ENCODE measurements at regions not wholly inside any gene's neighbourhood (a gene's known extent, or its start where the extent isn't known, plus 50 kb on each side); places are given as distances from the start of the nearest gene placed in this dataset.

DNA sequence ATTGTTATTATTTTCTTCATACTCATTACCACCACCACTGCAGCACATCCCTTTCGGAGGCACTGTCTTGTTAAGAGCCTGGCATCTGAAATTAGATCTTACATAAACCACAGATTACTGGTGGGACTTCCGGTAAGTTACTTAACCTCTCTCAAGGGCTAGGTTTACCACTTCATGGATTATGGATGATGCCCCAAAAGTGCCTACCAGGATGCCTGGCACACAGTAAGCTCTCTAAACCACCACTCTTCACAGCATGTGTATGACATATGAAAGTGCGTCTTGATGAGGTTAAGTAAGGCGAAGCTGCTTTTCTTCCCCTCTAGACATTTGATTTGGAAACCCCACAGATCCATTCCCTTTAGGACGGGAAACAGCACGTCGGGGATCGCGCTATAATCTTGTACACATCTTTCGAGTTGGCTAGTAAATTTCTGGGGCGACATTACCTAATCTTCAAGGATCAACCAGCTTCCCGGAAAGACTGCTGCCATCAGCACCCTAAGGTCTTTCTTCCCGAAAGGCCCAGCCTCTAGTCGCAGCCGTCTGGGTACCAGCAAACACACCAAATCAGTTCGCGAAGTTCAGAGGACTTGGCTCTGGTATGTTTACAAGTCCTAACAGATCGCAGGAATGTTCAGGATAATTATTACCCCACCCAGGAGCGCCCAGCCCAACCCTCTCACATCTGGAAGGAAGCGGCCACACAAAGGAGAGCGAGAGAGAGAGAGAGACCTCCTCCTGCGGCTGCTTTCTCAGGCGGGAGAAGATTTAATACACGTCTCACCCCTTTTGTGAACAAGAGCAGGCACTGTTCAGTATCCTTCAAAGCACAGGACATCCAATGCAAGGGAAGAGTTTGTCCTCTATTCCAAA lies 155.1 kb upstream of the FRMD4B start:
- DNase-seq (ENCODE audit: insufficient read length, low spot score) (no peak), FAIRE-seq (no peak)

DNA sequence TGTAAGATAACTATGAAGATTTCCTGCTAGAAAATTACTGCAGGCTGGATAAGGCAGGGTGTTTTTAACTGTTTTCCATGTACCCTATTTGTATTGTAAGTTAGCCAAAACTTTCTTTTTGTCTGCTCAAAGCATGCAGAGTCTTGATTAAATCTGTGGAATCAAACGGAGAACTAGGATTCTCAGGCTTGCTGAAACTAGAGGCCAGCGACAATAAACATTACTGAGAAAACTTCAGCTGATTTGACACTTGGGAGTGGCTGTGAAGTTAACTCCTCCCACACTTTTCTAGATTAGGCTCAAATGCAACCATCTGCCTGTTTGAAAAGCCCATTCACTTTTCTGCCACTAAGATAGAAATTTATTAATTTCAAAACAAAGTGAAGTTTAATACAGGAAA lies 153.2 kb upstream of the FRMD4B start:
- FAIRE-seq (no peak), DNase-seq (ENCODE audit: insufficient read length, low spot score) (no peak)

DNA sequence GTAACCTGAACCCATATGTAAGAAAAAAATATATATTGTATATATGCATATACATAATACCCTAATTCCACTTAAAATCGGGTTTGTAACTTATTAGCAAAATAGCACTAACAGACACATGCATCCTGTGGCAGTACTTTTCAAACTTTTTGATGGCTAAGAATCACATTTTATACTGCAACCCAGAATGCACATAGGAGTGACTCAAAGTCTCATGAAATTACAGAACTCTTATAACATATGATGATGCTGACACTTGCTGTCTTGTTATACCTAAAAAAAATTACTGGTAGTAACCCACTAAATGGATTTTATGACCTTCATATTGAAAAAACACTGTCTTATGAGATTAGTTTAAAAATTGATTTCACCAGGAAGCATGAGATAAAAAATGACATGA lies 152.4 kb upstream of the FRMD4B start:
- no peak for FAIRE-seq
- DNase-seq (ENCODE audit: insufficient read length, low spot score) = no peak

DNA sequence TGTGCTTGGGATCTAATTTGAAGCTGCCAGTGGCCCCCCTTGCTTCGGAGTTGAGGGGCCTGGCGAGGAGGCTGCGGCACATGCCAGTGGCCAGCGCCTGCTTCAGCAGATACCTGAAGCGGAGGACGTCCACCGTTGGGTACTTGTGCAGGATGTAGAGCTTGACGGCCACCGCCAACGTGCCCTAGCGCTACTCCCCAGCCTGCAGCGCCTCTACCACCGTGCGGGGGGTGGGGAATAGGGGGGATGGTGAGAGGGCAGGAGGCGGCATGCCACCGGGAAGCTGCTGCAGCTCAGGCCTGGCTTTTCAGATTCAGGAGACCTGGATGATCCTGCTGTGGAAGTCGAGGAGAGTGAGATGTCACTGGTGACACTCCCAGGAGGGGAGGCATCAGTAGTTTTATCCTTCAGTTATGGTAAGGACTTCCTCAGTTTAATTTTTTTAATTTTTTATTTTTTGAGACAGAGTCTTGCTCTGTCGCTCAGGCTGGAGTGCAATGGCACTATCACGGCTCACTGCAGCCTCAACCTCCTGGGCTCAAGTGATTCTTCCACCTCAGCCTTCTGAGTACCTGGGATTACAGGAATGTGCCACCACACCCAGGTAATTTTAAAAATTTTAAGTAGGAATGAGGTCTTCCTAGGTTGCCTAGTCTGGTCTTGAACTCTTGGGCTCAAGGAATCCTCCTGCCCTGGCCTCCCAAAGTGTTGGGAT lies 150.6 kb upstream of the FRMD4B start:
- FAIRE-seq = no peak

DNA sequence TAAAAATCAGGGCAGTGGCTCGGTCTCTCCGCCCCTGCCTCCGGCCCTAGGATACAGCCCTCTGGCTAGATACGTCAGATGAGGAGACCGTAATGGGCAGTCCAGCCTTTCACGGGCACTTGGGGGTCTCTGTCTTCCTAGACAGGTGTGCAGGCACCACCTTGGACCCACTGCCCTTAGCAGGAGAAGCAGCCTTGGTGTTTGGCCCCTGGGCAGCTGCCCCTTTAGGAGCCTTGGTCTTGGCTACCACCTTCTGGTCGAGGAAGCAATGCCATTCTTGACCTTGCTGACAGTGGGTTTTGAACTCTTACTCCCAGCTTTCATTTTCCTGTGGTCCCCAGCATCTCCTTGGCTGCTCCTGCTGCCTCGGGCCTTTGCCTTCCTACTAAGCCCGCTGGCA lies 149.7 kb upstream of the FRMD4B start:
- FAIRE-seq (no peak), DNase-seq (ENCODE audit: insufficient read length, low spot score) (no peak)

More for the DNA sequence above, 150.6 kb upstream of the FRMD4B start:
- DNase-seq (ENCODE audit: insufficient read length, low spot score) = no peak

DNA sequence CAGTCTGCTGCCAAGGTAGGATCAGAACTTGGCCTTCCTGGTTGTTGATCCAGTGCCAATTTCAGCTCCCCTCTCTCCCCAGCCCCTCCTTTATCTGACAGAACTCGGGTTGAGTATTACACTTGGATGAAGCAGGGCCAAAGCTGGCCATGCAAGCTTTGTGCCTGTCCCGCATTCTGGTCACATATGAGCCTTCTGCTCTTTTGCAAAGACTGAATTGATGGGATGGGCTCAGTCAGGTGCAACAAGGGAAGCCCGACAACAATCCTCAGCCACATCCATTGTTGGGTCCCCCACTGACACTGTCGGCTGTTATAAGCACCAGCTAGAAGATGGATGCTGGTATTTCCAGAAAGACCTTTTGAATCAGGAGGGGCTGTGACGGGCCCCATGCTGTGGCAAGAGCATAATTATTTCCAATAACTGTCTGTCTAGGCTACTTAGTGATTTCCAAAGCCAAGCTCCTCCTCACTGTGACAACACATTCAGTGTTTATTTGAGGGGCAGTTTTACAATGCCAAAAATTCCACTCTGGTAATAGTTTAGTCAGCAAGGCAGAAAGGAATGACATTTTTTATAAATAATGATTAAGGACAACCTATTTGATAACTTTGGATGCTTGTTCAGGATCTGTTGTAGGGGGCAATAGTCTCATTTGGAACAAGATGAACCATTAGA lies 146.8 kb upstream of the FRMD4B start:
- FAIRE-seq = no peak
- no peak for DNase-seq (ENCODE audit: insufficient read length, low spot score)

DNA sequence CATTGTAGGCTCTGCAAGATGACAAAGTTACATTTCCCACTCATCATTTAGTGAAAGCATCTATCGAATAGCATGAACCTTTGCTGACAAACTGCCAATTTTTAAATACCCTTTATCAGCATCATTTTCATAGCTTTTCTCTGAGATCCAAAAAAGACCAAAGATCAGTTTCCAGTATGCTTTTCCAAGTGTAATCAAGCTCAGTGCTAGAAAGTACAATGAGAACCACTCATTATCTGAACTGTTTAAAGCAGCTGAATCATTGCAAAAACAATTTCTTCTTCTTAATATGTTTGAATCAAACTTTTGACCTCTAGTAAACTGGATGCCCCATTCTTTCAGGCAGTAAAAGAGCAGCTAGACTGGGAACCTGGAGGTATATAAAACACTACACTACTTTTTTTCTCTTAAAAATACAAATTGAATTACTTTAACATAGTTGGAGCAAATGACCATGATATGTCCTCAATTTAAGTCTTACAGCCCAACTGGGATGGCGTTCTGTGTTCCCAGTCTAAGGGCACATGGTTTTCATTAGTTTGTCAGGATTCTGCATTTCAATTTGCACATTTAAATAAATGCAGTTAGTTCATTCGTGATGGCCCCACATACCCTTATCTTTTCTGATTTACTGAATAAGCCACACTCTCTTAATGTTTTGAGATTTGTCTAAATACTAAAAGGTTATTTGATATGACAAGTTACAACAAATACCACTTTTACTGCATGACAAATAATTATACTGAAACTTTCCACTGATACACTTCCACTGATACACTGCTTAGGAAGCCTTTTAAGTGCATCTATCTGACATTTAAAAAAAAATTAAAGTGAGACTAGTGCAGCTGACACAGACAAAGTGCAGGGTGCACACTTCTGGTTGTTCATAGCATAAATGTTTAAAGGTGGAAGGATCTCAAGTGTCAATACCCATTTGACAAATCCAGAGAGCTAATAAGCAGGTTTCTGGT lies 146.0 kb upstream of the FRMD4B start:
- FAIRE-seq = no peak
- DNase-seq (ENCODE audit: insufficient read length, low spot score) = no peak

DNA sequence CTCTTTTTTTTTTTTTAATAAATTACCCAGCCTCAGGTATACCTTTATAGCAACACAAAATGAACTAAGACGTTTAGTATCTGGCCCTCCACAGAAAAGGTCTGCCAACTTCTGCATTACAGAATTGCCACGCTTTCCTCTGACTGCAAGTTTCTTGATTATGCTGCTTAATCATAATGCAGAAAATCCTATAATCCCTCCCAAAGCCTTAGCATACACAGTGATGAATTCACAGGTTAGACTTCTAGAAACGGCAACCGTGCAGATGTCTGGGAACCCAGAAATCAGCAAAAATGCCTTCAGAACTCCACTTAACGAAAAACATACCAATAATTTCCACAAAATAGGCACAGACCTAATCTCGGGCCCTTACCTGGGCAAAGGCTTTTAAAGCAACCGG lies 144.7 kb upstream of the FRMD4B start:
- DNase-seq (ENCODE audit: insufficient read length, low spot score) (no peak), FAIRE-seq (no peak)

DNA sequence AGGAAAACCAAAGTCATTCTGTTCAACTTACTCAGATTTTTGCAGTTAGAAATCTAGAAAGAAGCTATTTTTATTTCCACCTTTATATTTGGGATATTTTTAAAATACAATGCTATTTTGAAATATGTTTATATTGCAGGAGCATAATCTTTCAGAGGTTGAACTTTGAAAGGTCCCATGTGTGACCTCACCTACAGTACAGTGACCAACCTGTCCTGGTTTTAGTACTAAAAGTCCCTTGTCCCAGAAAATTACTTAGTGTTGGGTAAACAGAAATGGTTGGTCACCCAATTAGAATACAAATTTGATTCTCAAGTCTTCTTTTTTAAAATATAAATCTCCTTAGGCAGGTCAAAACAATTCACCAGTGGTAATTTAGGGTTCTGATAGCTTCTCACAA lies 141.6 kb upstream of the FRMD4B start:
- DNase-seq (ENCODE audit: insufficient read length, low spot score) = no peak

DNA sequence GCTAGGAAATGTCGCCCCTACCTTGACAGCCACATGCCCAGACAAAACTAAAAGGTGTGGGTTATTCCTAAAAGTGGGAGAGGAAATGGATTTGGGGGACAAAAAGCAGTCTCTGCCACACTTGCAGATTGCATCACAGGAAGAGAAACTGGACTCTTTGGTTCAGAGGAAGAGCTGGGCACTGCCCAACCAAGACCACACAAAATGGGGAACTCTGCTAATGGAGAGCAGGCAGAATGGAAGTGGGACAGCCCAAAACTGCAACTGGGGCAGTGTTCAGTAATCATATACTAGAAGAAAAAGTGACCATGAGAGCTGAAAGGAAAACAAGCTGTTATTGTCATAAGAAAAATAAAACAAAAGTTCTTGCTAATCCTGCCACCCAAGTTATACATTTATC lies 138.9 kb upstream of the FRMD4B start:
- FAIRE-seq = no peak
- no peak for DNase-seq (ENCODE audit: insufficient read length, low spot score)

More for the DNA sequence above, 141.6 kb upstream of the FRMD4B start:
- no peak for FAIRE-seq

DNA sequence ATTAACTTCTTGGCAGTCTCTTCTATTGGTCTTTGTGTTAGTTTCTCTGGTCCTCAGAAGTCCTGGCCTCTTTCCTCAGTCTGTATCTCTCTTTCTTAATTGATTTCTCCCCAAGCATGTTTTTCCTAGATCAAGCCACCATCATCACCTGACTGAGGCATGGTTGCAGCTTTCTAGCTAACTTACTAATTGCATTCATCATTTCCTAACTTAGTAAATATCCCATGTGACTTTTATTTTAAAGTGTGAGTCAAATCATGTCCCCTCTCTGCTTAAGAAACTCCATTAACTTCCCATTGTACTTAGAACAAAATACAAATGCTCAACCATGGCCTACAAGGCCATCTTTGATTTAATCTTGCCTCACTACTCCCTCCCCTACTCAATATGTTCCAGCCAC lies 135.4 kb upstream of the FRMD4B start:
- FAIRE-seq (no peak), DNase-seq (ENCODE audit: insufficient read length, low spot score) (no peak)

DNA sequence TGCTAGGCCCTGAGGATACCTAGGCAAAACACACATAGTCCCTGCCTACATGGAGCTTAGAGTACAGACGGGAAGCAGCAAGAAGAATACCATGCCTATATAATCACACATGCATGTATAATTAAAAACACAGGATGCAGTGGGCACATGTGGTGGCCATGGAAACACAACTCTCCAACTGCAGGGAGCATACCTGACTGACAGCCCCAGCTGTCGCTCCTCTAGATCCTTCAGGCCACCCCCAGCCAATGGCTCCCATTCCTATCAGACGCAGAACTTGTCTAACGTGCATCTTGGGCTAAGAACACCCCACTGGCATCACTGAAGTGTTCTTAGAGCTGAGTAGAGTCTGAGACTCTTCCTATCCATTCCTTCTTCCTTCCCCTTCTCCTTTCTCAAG lies 125.5 kb upstream of the FRMD4B start:
- DNase-seq (ENCODE audit: insufficient read length, low spot score) = no peak
- no peak for FAIRE-seq

DNA sequence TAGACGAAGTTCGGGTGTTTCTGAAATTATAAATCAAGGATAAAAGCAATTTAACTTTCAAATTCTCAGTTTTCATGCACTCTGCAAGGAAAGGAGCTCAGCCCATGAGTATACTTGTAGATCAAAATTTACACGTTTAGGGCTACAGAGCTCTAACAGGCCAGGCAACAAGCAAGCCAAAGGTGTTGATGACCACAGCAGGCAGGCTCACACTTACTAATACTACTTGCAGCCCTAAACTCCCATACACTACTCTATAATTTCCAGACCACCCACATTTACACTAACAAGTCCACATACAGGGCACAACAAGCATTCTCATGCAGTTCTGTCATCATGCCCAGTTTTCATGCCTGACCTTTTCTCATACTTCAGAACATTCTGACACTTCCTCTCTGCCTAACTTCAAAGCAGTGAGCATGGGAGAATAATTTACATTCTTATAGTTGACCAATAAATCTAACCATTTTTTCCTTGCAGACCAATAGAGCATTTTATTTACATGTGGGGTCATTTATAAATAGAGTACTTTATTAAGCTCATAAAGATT lies 124.7 kb upstream of the FRMD4B start:
- DNase-seq (ENCODE audit: insufficient read length, low spot score) (no peak), FAIRE-seq (no peak)

DNA sequence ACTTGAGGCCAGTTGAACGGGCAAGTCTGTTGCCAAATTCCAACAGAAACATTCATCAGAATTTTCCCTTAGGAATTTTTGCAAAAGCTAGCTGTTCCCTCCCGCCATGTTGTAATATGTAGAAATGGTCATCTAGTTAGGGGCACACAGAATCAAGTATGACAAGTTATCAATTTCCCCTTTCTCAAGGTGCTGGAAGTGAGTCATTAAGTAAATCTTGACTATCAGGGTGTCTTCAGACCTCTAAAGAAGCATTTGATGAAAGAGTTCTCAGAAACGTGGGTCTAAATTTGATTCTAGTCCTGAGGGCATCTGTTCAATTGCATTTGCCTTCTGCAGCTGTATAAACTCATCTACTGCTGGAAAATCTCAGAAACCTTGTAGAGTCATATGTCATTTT lies 123.4 kb upstream of the FRMD4B start:
- FAIRE-seq (no peak), DNase-seq (ENCODE audit: insufficient read length, low spot score) (no peak)

DNA sequence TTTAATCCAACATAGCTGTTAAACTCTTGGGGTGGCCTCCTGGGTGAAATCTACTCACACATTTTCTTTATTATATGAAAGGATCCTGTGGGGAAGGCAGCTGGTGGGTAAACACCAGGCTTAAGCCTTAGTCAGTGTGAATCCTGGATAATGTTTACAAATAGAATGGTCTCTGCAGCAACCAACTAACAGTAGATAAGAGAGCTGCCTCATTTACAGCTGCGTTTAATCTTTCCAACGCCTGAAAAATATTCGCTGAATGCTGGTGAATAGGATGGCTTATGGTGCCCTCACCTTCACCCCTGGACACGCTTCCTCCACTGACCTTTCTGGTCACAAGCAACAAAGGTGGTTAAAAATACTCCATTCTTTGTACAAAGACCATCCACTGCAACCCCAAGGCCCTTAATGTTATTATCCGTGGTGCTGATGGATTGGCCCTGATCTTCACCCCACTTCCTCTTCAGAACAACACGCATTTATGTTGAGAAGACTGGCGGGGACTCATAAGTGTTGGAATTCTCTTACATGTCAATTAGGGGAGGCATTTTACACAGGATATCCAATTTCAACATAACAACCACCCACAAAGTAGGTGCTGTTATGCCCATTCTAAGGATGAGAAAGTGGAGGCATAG lies 120.0 kb upstream of the FRMD4B start:
- DNase-seq (ENCODE audit: insufficient read length, low spot score) (no peak), FAIRE-seq (no peak)

DNA sequence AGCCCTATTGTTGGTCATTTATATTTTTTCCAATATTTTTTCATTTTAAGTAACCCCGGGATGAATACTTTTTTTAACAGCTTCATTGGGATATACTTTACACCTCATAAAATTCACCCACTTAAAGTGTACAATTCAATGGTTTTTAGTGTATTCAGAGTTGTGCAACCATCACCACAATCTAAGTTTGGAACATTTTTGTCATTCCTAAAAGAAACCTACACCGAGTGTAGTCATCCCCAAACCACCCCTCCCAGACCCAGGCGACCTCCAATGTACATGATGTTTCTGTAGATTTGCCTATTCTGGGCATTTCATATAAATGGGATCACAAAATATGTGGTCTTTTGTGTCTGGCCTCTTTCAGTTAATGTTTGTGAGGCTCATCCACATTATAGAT lies 118.3 kb upstream of the FRMD4B start:
- DNase-seq (ENCODE audit: insufficient read length, low spot score) = no peak
- no peak for FAIRE-seq

DNA sequence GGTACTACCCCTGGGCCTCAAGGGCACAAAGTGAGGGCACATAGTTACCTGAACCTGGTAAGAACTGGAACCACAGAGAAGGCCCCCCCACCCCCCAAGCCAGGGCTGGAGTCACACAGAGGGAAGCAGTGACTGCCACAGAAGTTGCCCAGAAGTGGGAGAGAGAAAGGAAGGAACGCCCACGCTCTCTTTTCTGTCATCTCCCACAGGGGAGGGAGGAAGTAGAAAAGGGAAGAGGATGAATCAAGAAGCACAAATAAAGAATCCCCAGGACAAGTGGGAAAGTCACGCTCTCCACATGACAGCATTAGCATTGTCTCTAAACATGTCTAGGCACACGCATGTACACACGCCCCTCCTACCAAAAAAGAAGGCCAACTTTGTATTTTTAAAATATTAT lies 114.7 kb upstream of the FRMD4B start:
- DNase-seq (ENCODE audit: insufficient read length, low spot score) (no peak), FAIRE-seq (no peak)

DNA sequence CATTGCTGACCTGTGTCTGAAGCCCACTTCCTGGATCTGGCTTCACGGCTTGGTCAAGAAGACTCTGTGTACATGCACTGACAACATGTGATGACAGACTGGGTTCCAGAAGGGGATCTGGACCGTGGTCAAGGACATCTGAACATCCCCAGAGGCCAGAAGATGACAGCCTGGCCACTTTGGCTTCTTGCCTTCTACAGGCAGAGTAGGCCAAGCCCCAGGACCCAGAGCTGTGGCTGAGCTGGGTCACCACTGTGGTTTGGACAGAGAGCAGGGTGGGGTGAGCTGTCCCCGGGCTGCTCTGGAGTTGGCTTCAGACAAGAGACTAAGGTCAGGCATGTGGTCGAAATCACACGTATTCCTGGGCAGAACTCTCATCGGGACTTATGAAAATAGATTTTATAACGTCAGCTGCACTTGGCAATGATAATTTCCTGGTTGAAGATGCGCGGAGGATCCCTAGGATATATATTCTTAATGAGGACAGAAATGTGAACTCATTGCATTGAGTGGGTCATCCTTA lies 114.1 kb upstream of the FRMD4B start:
- FAIRE-seq (no peak), DNase-seq (ENCODE audit: insufficient read length, low spot score) (no peak)

DNA sequence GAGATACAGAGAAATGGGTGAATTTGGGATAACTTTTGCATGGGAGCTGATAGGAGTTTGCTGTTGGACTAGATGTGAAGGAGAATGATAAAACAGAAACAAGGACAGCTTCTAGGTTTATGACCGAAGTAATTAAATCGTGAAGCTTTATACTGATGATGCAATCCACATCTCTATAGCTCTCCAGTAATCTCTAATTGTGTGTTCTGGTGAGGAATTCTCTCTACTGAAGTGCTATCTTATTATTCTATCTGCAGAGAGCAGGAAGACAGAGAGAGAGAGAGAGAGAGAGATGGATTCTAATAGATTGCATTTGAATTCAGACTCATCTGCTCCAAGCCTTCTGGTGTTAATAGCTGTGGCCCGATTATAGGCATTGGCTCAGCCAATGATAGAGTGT lies 113.5 kb upstream of the FRMD4B start:
- no peak for FAIRE-seq

DNA sequence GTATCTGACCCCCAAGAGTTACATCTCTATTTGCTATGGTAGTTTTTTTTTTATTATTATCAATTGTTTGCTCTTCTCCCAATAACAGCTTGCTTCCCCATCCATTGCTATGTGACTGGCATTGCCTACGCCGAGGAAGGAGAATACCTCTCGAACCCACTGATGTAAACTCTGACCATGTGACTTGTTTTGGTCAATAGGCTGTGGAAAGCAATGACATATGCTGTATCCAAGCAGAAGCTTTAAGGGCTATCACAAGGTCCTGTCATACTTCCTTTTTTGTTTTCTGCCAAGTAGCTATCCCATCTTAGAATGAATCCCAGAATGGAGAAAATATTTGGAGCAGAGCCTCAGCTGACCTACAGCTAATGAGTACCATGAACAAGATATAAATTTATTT lies 111.0 kb upstream of the FRMD4B start:
- DNase-seq (ENCODE audit: insufficient read length, low spot score) (no peak), FAIRE-seq (no peak)

More for the DNA sequence above, 113.5 kb upstream of the FRMD4B start:
- DNase-seq (ENCODE audit: insufficient read length, low spot score) = no peak
